ENCODE measurements at regions not wholly inside any gene's neighbourhood (a gene's known extent, or its start where the extent isn't known, plus 50 kb on each side); places are given as distances from the start of the nearest gene placed in this dataset.

GRCh38 chr12:107406932-107407331 lies 278.7 kb upstream of the PWP1 start:
- no peak for TF ChIP-seq CTCF (IDR thresholded peaks at IDR 0.05)
- no peak for TF ChIP-seq POLR2A (IDR thresholded peaks at IDR 0.05)

All from testis (tissue), 2 donors.